ENCODE measurements at regions not wholly inside any gene's neighbourhood (a gene's known extent, or its start where the extent isn't known, plus 50 kb on each side); places are given as distances from the start of the nearest gene placed in this dataset.

GRCh38 chr7:12821746-12822145 lies 134.3 kb downstream of the ARL4A start:
- H3K4me1 Mint-ChIP-seq = no peaks in the 10 kb centered on the region
- H4K20me1 ChIP-seq (ENCODE audit: control insufficient read depth, insufficient read depth, low read length, poor library complexity, severe bottlenecking) = no peaks in the 10 kb centered on the region
- ChIA-PET POLR2A (no interaction called here), CTCF (no interaction called here)
- TF ChIP-seq CTCF (IDR thresholded peaks at IDR 0.05) (no peak), EZH2 (IDR thresholded peaks at IDR 0.05; ENCODE audit: borderline replicate concordance, insufficient read depth, low read depth, low read length, poor library complexity, severe bottlenecking) (no peak)
- no peaks in the 10 kb centered on the region for H3K9me3 ChIP-seq (ENCODE audit: control extremely low read depth in 1 of 3, control insufficient read depth in 2 of 3, insufficient read depth in 1 of 3, low read length in 2 of 3)
- no peak overlapping the region for H3K4me2 ChIP-seq (replicated peaks; ENCODE audit: low read depth, low read length, poor library complexity, severe bottlenecking)
- DNase-seq (no peak), ATAC-seq (ENCODE audit: low read depth) (no peak)
- no peaks in the 10 kb centered on the region for H3K9me3 Mint-ChIP-seq (ENCODE audit: insufficient read depth)
- H3K27ac ChIP-seq (ENCODE audit: low read length in 2 of 2) = no peak overlapping the region
- no peaks in the 10 kb centered on the region for H3K79me2 ChIP-seq (ENCODE audit: control insufficient read depth, insufficient read depth, low read length)
- no peaks in the 10 kb centered on the region for H3K4me1 ChIP-seq (ENCODE audit: control insufficient read depth in 2 of 2, insufficient read depth in 2 of 2, low read length in 2 of 2)
- no peak overlapping the region for H3K4me3 ChIP-seq (ENCODE audit: control extremely low read depth in 1 of 5, extremely low read depth in 1 of 5, insufficient read depth in 1 of 5, low read depth in 2 of 5, low read length in 4 of 5)
- WGBS (ENCODE audit: insufficient coverage) = no CpG with 5 or more reads among the region's 2 CpGs
- intact Hi-C loops (cut with micrococcal nuclease) = no loop called here
- H3K36me3 ChIP-seq (replicated peaks in 1 of 2; ENCODE audit: control extremely low read depth in 1 of 2, control insufficient read depth in 1 of 2, extremely low read depth in 1 of 2, insufficient read depth in 2 of 2, low read length in 1 of 2) = no peaks in the 10 kb centered on the region
- no peak overlapping the region for H2AFZ ChIP-seq (ENCODE audit: insufficient read depth, low read depth, low read length, poor library complexity, severe bottlenecking)
- H3K27me3 Mint-ChIP-seq = peaks cover 8% of the 10 kb centered on the region
- no peaks in the 10 kb centered on the region for H3K27me3 ChIP-seq (replicated peaks in 1 of 4; ENCODE audit: control extremely low read depth in 1 of 4, control insufficient read depth in 3 of 4, insufficient read depth in 4 of 4, low read length in 3 of 4)
- no peak overlapping the region for H3K9ac ChIP-seq (ENCODE audit: low read length)
- no peak overlapping the region for H3K4me3 Mint-ChIP-seq
- no peak overlapping the region for H3K27ac Mint-ChIP-seq

- H3K4me2 ChIP-seq (replicated peaks; ENCODE audit: low read depth, low read length, poor library complexity, severe bottlenecking) = no peak overlapping the region
- H3K9me3 ChIP-seq (ENCODE audit: control extremely low read depth in 1 of 3, control insufficient read depth in 2 of 3, insufficient read depth in 1 of 3, low read length in 2 of 3) = no peaks in the 10 kb centered on the region
- no peaks in the 10 kb centered on the region for H4K20me1 ChIP-seq (ENCODE audit: control insufficient read depth, insufficient read depth, low read length, poor library complexity, severe bottlenecking)
- TF ChIP-seq CTCF (IDR thresholded peaks at IDR 0.05) = no peak
- TF ChIP-seq EZH2 (IDR thresholded peaks at IDR 0.05; ENCODE audit: borderline replicate concordance, insufficient read depth, low read depth, low read length, poor library complexity, severe bottlenecking) = no peak
- H3K4me3 Mint-ChIP-seq = no peak overlapping the region
- H3K9ac ChIP-seq (ENCODE audit: low read length) = no peak overlapping the region
- CTCF ChIA-PET = no interaction called here
- WGBS (ENCODE audit: insufficient coverage) = no CpG with 5 or more reads among the region's 1 CpG
- no peaks in the 10 kb centered on the region for H3K79me2 ChIP-seq (ENCODE audit: control insufficient read depth, insufficient read depth, low read length)
- POLR2A ChIA-PET = no interaction called here
- no peaks in the 10 kb centered on the region for H3K9me3 Mint-ChIP-seq (ENCODE audit: insufficient read depth)
- ATAC-seq (ENCODE audit: low read depth) (no peak), DNase-seq (no peak)
- intact Hi-C loops (cut with micrococcal nuclease) = no loop called here
- no peaks in the 10 kb centered on the region for H3K4me1 ChIP-seq (ENCODE audit: control insufficient read depth in 2 of 2, insufficient read depth in 2 of 2, low read length in 2 of 2)
- no peaks in the 10 kb centered on the region for H3K36me3 ChIP-seq (replicated peaks in 1 of 2; ENCODE audit: control extremely low read depth in 1 of 2, control insufficient read depth in 1 of 2, extremely low read depth in 1 of 2, insufficient read depth in 2 of 2, low read length in 1 of 2)
- H3K27ac ChIP-seq (ENCODE audit: low read length in 2 of 2) = no peak overlapping the region
- H3K27me3 Mint-ChIP-seq = peaks cover 1% of the 10 kb centered on the region
- H2AFZ ChIP-seq (ENCODE audit: insufficient read depth, low read depth, low read length, poor library complexity, severe bottlenecking) = no peak overlapping the region
- no peak overlapping the region for H3K4me3 ChIP-seq (ENCODE audit: control extremely low read depth in 1 of 5, extremely low read depth in 1 of 5, insufficient read depth in 1 of 5, low read depth in 2 of 5, low read length in 4 of 5)
- no peaks in the 10 kb centered on the region for H3K4me1 Mint-ChIP-seq
- no peaks in the 10 kb centered on the region for H3K27me3 ChIP-seq (replicated peaks in 1 of 4; ENCODE audit: control extremely low read depth in 1 of 4, control insufficient read depth in 3 of 4, insufficient read depth in 4 of 4, low read length in 3 of 4)
- no peak overlapping the region for H3K27ac Mint-ChIP-seq
These were observed 138.6 kb downstream of the ARL4A start for GRCh38 chr7:12826079-12826478.
